ENCODE measurements at regions not wholly inside any gene's neighbourhood (a gene's known extent, or its start where the extent isn't known, plus 50 kb on each side); places are given as distances from the start of the nearest gene placed in this dataset.
A peak's percentile ranks its signal among the peaks of the same experiment; 100 is the strongest.

DNA sequence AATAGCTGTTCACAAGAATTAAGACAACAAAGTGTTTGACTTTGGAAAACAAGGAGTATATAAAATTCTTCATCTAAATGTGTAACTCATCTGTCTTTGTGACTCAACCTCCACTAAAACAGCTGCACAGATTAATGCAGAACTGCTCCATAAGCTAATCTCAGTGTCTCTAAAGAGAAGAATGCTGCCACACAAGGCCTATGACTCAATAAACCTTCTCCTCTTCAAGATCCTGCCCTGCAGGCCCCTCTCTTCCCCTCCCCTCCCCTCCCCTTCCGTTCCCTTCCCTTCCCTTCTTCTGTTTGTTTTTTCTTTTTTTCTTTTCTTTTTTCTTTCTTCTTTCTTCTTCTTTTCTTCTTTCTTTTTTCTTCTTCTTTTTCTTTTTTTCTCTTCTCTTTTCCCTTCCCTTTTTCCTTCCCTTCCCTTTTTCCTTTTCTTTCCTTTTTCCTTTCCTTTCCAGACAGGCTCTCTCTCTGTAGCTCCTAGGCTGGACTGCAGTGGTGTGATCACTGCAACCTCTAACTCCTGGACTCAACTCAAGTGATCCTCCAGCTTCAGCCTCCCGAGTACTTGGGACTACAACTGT is 1052.8 kb downstream of the BRINP3 start:
- H3K4me3 ChIP-seq: no peak overlapping the region

GRCh38 chr1:189429610-189430009 is 1048.1 kb downstream of the BRINP3 start:
- Histone ChIP-seq H3K27ac (no peak overlapping the region), H3K4me3 (no peak overlapping the region), H3K4me1 (replicated peaks in 1 of 2) (no peaks in the 10 kb centered on the region)
- no peak for ATAC-seq (replicated peaks in 6 of 8)
- WGBS, 10 experiments: 6 to 100% (median 60%) methylated on average over 1 to 4 of the region's 4 CpGs; no CpG with 5 or more reads in 1 of the 10 experiments
- in situ Hi-C loops (cut with MboI; ENCODE audit: low pct_unique_long_range_greater_than_20kb in 2 of 9, low sequenced_read_pairs in 9 of 9, unreplicated experiment in 9 of 9): no loop called here

More for the DNA sequence above, 1052.8 kb downstream of the BRINP3 start:
- no peak for ATAC-seq (replicated peaks in 6 of 8)
- in situ Hi-C loops (cut with MboI; ENCODE audit: low pct_unique_long_range_greater_than_20kb in 2 of 9, low sequenced_read_pairs in 9 of 9, unreplicated experiment in 9 of 9): no loop called here
- no peak overlapping the region for H3K27ac ChIP-seq
- H3K4me1 ChIP-seq (replicated peaks in 1 of 2): no peaks in the 10 kb centered on the region
- WGBS, 10 experiments: 0 to 96% (median 65%) methylated on average over 1 to 2 of the region's 2 CpGs

- in situ Hi-C loops (cut with MboI; ENCODE audit: low pct_unique_long_range_greater_than_20kb in 2 of 9, low sequenced_read_pairs in 9 of 9, unreplicated experiment in 9 of 9): no loop called here
- ATAC-seq (replicated peaks in 6 of 8): no peak
- Histone ChIP-seq H3K4me3 (no peak overlapping the region), H3K27ac (no peak overlapping the region), H3K4me1 (replicated peaks in 1 of 2) (no peaks in the 10 kb centered on the region)
- WGBS, 10 experiments: 0 to 100% (median 86%) methylated on average over 1 to 2 of the region's 2 CpGs; no CpG with 5 or more reads in 3 of the 10 experiments
Observed at GRCh38 chr1:189431447-189431846, 1046.2 kb downstream of the BRINP3 start.

DNA sequence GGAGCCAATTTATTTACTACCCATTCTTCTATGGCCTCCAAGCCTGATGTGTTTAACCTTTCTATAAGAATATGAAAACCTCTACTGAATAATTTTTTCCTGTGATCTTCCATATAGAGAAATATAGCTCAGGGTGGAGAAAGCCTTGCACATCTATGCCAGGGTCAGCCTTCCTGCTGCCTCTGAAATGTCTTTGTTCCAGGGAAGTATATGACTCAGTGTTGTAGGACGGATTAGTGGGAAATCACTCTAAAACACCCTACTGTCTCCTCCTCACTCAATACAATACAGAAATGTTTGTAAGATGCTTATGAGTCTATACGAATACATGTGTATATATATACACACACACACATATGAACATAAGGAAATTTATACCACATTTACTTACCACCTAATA is 1044.9 kb downstream of the BRINP3 start:
- WGBS, 10 experiments: 8 to 100% (median 75%) methylated on average over 1 to 2 of the region's 2 CpGs; no CpG with 5 or more reads in 3 of the 10 experiments
- no peaks in the 10 kb centered on the region for H3K4me1 ChIP-seq (replicated peaks in 1 of 2)
- no peak overlapping the region for H3K27ac ChIP-seq
- in situ Hi-C loops (cut with MboI; ENCODE audit: low pct_unique_long_range_greater_than_20kb in 2 of 9, low sequenced_read_pairs in 9 of 9, unreplicated experiment in 9 of 9): no loop called here
- no peak overlapping the region for H3K4me3 ChIP-seq
- peak in 1 of 8 experiments; percentile 54 for ATAC-seq (replicated peaks in 6 of 8)

- Histone ChIP-seq H3K4me1 (replicated peaks in 1 of 2) (no peaks in the 10 kb centered on the region), H3K27ac (no peak overlapping the region), H3K4me3 (no peak overlapping the region)
- ATAC-seq (replicated peaks in 6 of 8): no peak
- in situ Hi-C loops (cut with MboI; ENCODE audit: low pct_unique_long_range_greater_than_20kb in 2 of 9, low sequenced_read_pairs in 9 of 9, unreplicated experiment in 9 of 9): no loop called here
- WGBS, 10 experiments: 0 to 100% (median 87%) methylated on average over 1 of the region's 1 CpG; no CpG with 5 or more reads in 4 of the 10 experiments
Observed at GRCh38 chr1:189434461-189434860, 1043.2 kb downstream of the BRINP3 start.

DNA sequence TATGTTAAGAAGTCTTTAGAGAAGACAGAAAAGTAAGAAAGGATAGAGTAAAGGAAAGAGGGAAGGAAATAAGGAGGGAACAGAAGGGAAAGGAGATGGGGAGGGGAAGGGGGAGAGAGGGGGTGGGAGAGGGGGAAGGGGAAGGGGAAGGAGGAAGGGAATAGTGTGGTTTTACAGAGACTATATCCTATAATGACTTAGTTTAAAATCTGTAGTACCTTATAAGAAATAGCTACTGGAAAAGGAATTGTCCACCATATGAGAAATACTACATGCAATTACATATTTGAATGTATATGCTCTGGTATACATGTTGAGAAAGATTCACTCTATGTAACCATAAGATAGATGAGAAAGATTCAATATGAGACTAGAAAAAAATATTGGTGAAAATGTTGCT is 1042.3 kb downstream of the BRINP3 start:
- no peak for ATAC-seq (replicated peaks in 6 of 8)
- Histone ChIP-seq H3K4me3 (no peak overlapping the region), H3K27ac (no peak overlapping the region), H3K4me1 (replicated peaks in 1 of 2) (no peaks in the 10 kb centered on the region)
- in situ Hi-C loops (cut with MboI; ENCODE audit: low pct_unique_long_range_greater_than_20kb in 2 of 9, low sequenced_read_pairs in 9 of 9, unreplicated experiment in 9 of 9): no loop called here

DNA sequence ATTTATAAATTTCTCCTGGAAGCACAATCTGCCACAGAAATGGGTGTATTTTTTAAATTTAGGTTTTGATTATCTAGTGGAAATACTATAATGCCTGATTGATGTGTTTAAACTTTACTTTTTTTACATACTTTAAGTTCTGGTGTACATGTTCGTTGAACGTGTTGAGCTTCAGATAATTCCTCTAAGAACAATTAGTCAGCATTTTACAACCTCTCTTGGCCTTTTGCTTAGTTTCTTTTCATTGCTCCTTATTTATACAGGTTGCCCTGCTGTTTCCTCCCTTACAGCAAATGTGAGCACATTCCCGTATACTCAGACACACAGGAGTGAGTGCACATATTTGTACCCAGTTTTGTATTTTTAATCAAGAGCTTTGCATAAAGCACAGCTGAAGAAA is 1038.9 kb downstream of the BRINP3 start:
- no peak for ATAC-seq (replicated peaks in 6 of 8)
- Histone ChIP-seq H3K4me3 (no peak overlapping the region), H3K4me1 (replicated peaks in 1 of 2) (no peaks in the 10 kb centered on the region), H3K27ac (no peak overlapping the region)
- in situ Hi-C loops (cut with MboI; ENCODE audit: low pct_unique_long_range_greater_than_20kb in 2 of 9, low sequenced_read_pairs in 9 of 9, unreplicated experiment in 9 of 9): no loop called here
- WGBS, 10 experiments: 6 to 89% (median 71%) methylated on average over 3 of the region's 3 CpGs

GRCh38 chr1:189463166-189463565 is 1014.5 kb downstream of the BRINP3 start:
- Histone ChIP-seq H3K4me1 (replicated peaks in 1 of 2) (no peaks in the 10 kb centered on the region), H3K4me3 (no peak overlapping the region), H3K27ac (no peak overlapping the region)
- WGBS, 10 experiments: 0 to 74% (median 36%) methylated on average over 1 to 4 of the region's 4 CpGs
- ATAC-seq (replicated peaks in 6 of 8): peak in 5 of 8 experiments; percentile 36 to 83 (median 70)
- in situ Hi-C loops (cut with MboI; ENCODE audit: low pct_unique_long_range_greater_than_20kb in 2 of 9, low sequenced_read_pairs in 9 of 9, unreplicated experiment in 9 of 9): no loop called here

DNA sequence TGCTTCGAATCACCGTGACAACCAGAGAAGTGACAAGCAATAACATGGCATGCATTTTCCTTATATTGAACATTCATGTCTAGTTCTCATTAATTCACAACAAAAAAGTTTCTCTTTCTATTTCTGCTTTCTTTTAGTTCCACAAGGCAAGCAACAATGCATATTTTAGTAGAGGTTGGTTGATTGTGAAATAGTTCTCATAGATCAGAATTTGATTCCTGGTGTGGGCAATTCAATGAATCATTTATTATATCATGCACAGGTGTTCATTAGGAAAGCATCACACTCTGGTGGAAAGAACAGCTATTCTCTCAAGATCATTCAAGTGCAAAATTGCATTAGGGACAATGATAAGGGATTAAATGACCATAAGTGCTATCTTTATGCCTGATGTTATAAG is 980.9 kb downstream of the BRINP3 start:
- no peak for ATAC-seq (replicated peaks in 6 of 8)
- H3K27ac ChIP-seq: no peak overlapping the region
- peaks cover 0 to 2% of the 10 kb centered on the region in 2 donors for H3K4me1 ChIP-seq (replicated peaks in 1 of 2)
- in situ Hi-C loops (cut with MboI; ENCODE audit: low pct_unique_long_range_greater_than_20kb in 2 of 9, low sequenced_read_pairs in 9 of 9, unreplicated experiment in 9 of 9): no loop called here
- 0 to 94% (median 83%) methylated on average over 1 to 2 of the region's 2 CpGs; no CpG with 5 or more reads in 1 of the 10 experiments for WGBS, 10 experiments
- no peak overlapping the region for H3K4me3 ChIP-seq

DNA sequence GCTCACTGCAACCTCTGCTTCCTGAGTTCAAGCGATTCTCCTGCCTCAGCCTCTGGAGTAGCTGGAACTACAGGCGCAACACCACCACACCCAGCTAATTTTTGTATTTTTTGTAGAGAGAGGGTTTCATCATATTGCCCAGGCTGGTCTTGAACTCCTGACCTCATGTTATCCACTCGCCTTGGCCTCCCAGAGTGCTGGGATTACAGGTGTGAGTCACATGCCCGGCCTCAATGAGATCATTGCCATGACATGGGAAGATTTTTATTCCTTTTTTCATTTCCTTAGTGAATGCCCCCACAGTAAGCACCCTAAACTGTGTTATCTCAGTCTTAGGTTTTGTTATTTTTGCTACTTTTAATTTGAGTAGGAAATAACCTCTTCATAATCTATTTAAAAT is 977.9 kb downstream of the BRINP3 start:
- Histone ChIP-seq H3K4me1 (replicated peaks in 1 of 2) (peaks cover 0 to 2% of the 10 kb centered on the region in 2 donors), H3K4me3 (no peak overlapping the region), H3K27ac (no peak overlapping the region)
- no peak for ATAC-seq (replicated peaks in 6 of 8)
- WGBS, 10 experiments: 0 to 100% (median 89%) methylated on average over 1 to 4 of the region's 4 CpGs; no CpG with 5 or more reads in 3 of the 10 experiments
- in situ Hi-C loops (cut with MboI; ENCODE audit: low pct_unique_long_range_greater_than_20kb in 2 of 9, low sequenced_read_pairs in 9 of 9, unreplicated experiment in 9 of 9): no loop called here

GRCh38 chr1:189500778-189501177 is 976.9 kb downstream of the BRINP3 start:
- in situ Hi-C loops (cut with MboI; ENCODE audit: low pct_unique_long_range_greater_than_20kb in 2 of 9, low sequenced_read_pairs in 9 of 9, unreplicated experiment in 9 of 9): no loop called here
- H3K4me3 ChIP-seq: no peak overlapping the region
- WGBS, 10 experiments: 8 to 100% (median 74%) methylated on average over 2 of the region's 2 CpGs; no CpG with 5 or more reads in 2 of the 10 experiments
- ATAC-seq (replicated peaks in 6 of 8): peak in 5 of 8 experiments; percentile 43 to 86 (median 75)
- no peak overlapping the region for H3K27ac ChIP-seq
- peaks cover 0 to 2% of the 10 kb centered on the region in 2 donors for H3K4me1 ChIP-seq (replicated peaks in 1 of 2)

DNA sequence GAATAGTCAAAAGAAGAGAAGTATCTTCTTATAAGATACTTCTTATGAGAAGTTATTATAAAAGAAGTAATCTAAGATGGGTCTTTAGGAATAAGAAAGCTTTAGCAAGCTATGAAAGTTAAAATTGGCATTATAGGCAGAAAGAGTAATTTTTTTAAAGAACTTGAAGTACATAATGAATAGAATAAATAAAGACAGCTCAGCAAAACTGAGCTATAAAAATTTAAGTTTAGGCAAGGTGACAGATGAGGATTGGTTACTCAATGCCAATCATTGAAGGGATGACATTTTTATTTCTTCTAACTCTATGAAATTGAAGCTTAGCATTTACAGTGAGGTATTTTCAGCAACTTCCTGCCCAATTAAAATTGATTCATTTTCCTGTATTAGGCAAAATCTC is 966.8 kb downstream of the BRINP3 start:
- Histone ChIP-seq H3K27ac (no peak overlapping the region), H3K4me1 (replicated peaks in 1 of 2) (no peaks in the 10 kb centered on the region), H3K4me3 (no peak overlapping the region)
- in situ Hi-C loops (cut with MboI; ENCODE audit: low pct_unique_long_range_greater_than_20kb in 2 of 9, low sequenced_read_pairs in 9 of 9, unreplicated experiment in 9 of 9): no loop called here
- ATAC-seq (replicated peaks in 6 of 8): no peak

DNA sequence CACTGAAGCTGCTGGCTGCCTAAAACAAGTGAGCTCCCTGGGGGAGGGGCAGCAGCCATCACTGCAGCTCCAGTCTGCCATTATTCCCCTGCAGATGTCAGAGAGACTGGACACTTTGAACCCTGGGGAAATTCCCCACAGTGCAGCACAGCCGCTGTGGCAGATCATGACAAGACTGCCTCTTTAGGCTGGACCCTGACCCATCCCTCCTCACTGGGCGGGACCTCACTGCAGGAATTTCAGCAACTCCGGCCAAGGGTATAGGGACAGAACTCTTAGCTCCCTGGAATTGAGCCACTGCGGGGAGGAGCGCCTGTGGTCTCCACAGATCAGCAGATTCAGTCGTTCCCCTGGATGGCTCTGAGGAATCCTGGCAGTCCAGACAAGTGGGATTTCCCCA is 964.6 kb downstream of the BRINP3 start:
- Histone ChIP-seq H3K27ac (no peak overlapping the region), H3K4me3 (no peak overlapping the region), H3K4me1 (replicated peaks in 1 of 2) (peaks cover 0 to 6% of the 10 kb centered on the region in 2 donors)
- in situ Hi-C loops (cut with MboI; ENCODE audit: low pct_unique_long_range_greater_than_20kb in 2 of 9, low sequenced_read_pairs in 9 of 9, unreplicated experiment in 9 of 9): no loop called here
- ATAC-seq (replicated peaks in 6 of 8): no peak
- 0 to 96% (median 71%) methylated on average over 1 to 4 of the region's 6 CpGs; no CpG with 5 or more reads in 5 of the 10 experiments for WGBS, 10 experiments

GRCh38 chr1:189522441-189522840 is 955.2 kb downstream of the BRINP3 start:
- Histone ChIP-seq H3K27ac (no peak overlapping the region), H3K4me3 (no peak overlapping the region), H3K4me1 (replicated peaks in 1 of 2) (peaks cover 0 to 12% of the 10 kb centered on the region in 2 donors)
- WGBS, 10 experiments: 0 to 57% (median 36%) methylated on average over 4 to 6 of the region's 6 CpGs
- in situ Hi-C loops (cut with MboI; ENCODE audit: low pct_unique_long_range_greater_than_20kb in 2 of 9, low sequenced_read_pairs in 9 of 9, unreplicated experiment in 9 of 9): no loop called here
- ATAC-seq (replicated peaks in 6 of 8): peak in 4 of 8 experiments; percentile 38 to 91 (median 85)

Measured in motor neuron (in vitro differentiated cells).